OCI-LY3 (cell line): ENCODE measurements at regions not wholly inside any gene's neighbourhood (a gene's known extent, or its start where the extent isn't known, plus 50 kb on each side); places are given as distances from the start of the nearest gene placed in this dataset.

ENCODE experiments used
- H2AFZ ChIP-seq: fragments of 200-600, 300-600 bp; shearing (Covaris generic); 2 replicates; pipeline ENCODE4 v1.6.0; 2014; ENCODE audit warnings: antibody characterized with exemption, low read depth, low read length
- H3K27ac ChIP-seq: fragments of 200-600, 300-600 bp; sonication (generic); 2 replicates; pipeline ENCODE4 v1.5.1; 2014; ENCODE audit warnings: mild to moderate bottlenecking, low read length, moderate library complexity, mixed read lengths
- H3K27me3 ChIP-seq: fragments of 200-600, 300-600 bp; sonication (generic); 2 replicates; pipeline ENCODE4 v1.6.1; 2014; ENCODE audit warnings: low read depth, low read length, mixed read lengths
- H3K36me3 ChIP-seq: fragments of 200-600, 300-600 bp; sonication (generic); replicated peaks from 2 replicates; pipeline ENCODE3; 2014; ENCODE audit warnings: low read depth, low read length, mixed read lengths
- H3K4me1 ChIP-seq: fragments of 300-600, 200-600 bp; sonication (generic); 2 replicates; pipeline ENCODE4 v1.6.1; 2014; ENCODE audit warnings: low read length, mixed read lengths
- H3K4me2 ChIP-seq: fragments of 200-600, 300-600 bp; sonication (generic); 2 replicates; pipeline ENCODE4 v1.6.1; 2014; ENCODE audit warnings: low read length, mixed read lengths
- H3K4me3 ChIP-seq: fragments of 300-600, 200-600 bp; sonication (generic); 2 replicates; pipeline ENCODE4 v1.5.1; 2014; ENCODE audit warnings: antibody characterized with exemption, mild to moderate bottlenecking, low read length, moderate library complexity
- H3K79me2 ChIP-seq: fragments of 300-600, 200-600 bp; shearing (Covaris generic); 2 replicates; pipeline ENCODE4 v1.6.1; 2014; ENCODE audit warnings: mild to moderate bottlenecking, low read length, mixed read lengths
- H3K9ac ChIP-seq: fragments of 300-600, 200-600 bp; shearing (Covaris generic); 2 replicates; pipeline ENCODE4 v1.6.0; 2014; ENCODE audit warnings: mild to moderate bottlenecking, low read length, moderate library complexity
- H3K9me3 ChIP-seq: fragments of 200-600, 300-600 bp; shearing (Covaris generic); 2 replicates; pipeline ENCODE4 v1.6.1; 2014; ENCODE audit warnings: low read length, mixed read lengths; ENCODE audit not compliant: insufficient read depth
- H4K20me1 ChIP-seq: fragments of 200-600, 300-600 bp; sonication (generic); 2 replicates; pipeline ENCODE4 v1.6.1; 2016; ENCODE audit warnings: low read length, mixed read lengths; ENCODE audit not compliant: insufficient read depth
- EZH2phosphoT487 ChIP-seq: fragments of 200-600 bp; shearing (Covaris generic); IDR thresholded peaks from 2 replicates; pipeline ENCODE4 v1.6.1; 2018; ENCODE audit warnings: antibody characterized with exemption, mixed run types, low read depth
- TF ChIP-seq, protein P1 (sequence below): fragments of 200-600, 300-600 bp; sonication (generic); IDR thresholded peaks from 2 replicates; pipeline ENCODE4 v1.5.1; 2014; ENCODE audit warnings: antibody characterized with exemption, low read length, low read depth

DNA sequence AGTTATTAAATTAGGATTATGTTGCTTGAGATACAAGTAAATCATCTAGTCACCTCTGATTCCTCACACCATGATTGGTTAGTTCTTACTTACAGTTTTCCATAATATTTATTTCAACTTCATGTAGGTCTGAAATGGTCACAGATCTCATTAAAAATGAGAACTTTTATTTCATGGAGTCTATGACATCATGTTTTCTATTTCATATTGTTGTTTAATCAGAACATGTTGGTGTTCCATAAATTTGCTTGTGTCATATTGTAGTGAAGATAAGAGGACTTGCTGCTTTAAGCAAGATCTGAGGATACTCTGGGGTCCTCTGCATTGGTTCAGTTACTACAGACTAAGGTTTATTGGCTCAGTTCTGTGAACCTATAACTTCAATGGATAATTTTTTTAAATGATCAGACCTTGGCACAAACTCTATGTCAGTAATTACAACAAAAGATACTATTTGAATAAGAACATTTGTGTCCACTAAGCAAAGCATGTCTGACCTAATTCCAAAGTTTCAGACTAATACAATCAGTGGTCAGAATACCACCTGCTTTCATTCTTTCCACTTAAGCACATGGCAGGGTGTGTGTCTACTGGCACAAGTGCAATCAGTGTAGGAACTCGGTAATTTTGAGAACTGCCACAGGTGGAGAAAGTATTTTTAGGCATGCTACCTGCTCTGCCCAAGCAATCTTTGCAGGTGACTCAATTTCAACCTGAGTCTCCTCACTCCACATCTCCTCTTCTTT lies 68.5 kb downstream of the CCDC71L start:
- TF ChIP-seq, protein P1, sequence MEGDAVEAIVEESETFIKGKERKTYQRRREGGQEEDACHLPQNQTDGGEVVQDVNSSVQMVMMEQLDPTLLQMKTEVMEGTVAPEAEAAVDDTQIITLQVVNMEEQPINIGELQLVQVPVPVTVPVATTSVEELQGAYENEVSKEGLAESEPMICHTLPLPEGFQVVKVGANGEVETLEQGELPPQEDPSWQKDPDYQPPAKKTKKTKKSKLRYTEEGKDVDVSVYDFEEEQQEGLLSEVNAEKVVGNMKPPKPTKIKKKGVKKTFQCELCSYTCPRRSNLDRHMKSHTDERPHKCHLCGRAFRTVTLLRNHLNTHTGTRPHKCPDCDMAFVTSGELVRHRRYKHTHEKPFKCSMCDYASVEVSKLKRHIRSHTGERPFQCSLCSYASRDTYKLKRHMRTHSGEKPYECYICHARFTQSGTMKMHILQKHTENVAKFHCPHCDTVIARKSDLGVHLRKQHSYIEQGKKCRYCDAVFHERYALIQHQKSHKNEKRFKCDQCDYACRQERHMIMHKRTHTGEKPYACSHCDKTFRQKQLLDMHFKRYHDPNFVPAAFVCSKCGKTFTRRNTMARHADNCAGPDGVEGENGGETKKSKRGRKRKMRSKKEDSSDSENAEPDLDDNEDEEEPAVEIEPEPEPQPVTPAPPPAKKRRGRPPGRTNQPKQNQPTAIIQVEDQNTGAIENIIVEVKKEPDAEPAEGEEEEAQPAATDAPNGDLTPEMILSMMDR: no peak
- no peak for TF ChIP-seq EZH2phosphoT487
- 0 out of 2 replicates have a peak, but pooled peaks cover 5% of the 10 kb centered on the region for H3K4me1 ChIP-seq
- no peak overlapping the region for H3K27ac ChIP-seq
- no peaks in the 10 kb centered on the region for H3K9me3 ChIP-seq
- H2AFZ ChIP-seq: no peak overlapping the region
- H3K36me3 ChIP-seq: no peaks in the 10 kb centered on the region
- H3K4me3 ChIP-seq: no peak overlapping the region
- no peaks in the 10 kb centered on the region for H3K27me3 ChIP-seq
- no peak overlapping the region for H3K4me2 ChIP-seq
- no peaks in the 10 kb centered on the region for H3K79me2 ChIP-seq
- no peaks in the 10 kb centered on the region for H4K20me1 ChIP-seq
- no peak overlapping the region for H3K9ac ChIP-seq

DNA sequence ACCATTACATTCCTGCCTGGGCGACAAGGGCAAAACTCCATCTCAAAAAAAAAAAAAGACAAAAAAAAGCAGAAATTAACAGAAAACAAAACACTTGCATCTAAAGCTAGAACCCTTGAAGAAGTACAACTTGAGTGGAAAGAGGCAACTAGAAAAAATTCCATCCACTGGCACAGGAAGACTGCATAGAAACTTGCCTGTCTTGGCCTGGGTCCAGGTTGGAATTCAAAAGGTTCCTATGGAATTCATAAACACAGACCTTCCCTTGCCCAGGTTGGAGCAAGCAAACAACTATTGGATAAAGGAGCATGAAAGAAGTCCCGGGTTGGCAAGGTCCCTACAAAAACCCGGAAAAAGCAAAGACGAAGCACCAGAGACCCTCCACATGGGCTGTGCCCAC lies 69.8 kb downstream of the CCDC71L start:
- Histone ChIP-seq H2AFZ (no peak overlapping the region), H3K79me2 (no peaks in the 10 kb centered on the region), H3K4me1 (no peaks in the 10 kb centered on the region), H3K9ac (no peak overlapping the region), H3K4me3 (no peak overlapping the region), H3K27me3 (no peaks in the 10 kb centered on the region), H4K20me1 (no peaks in the 10 kb centered on the region), H3K4me2 (no peak overlapping the region), H3K27ac (no peak overlapping the region), H3K9me3 (no peaks in the 10 kb centered on the region), H3K36me3 (no peaks in the 10 kb centered on the region)
- TF ChIP-seq, protein P1: no peak
- no peak for TF ChIP-seq EZH2phosphoT487

DNA sequence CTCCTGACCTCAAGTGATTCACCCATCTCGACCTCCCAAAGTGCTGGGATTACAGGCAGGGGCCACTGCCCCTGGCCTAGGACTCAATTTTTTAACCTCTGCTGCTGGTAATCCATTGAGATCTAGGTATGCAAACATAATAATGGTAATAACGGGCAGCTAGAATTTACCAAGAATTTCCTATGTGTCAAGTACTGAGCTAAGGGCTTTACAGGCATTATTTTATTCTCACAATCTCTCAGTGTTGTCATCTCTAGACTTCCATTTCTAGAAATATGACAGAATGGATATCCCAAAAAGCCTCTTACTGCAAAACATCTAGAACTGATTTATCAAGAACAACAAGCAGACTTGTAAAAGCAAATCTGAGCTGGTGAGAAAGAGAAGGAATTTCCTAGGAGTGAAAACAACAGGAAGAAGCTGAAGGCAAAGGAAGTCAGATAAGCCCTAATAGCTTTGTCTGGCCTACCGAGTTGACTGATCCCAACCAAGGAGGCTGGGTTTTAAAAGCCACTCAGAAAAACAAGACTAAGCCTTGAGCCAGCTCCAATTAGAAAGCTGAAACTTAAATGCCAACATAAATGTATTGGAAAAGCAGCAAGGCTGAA lies 70.6 kb downstream of the CCDC71L start:
- Histone ChIP-seq H3K4me3 (no peak overlapping the region), H4K20me1 (no peaks in the 10 kb centered on the region), H3K9ac (no peak overlapping the region), H3K79me2 (no peaks in the 10 kb centered on the region), H3K36me3 (no peaks in the 10 kb centered on the region), H3K9me3 (no peaks in the 10 kb centered on the region), H2AFZ (no peak overlapping the region), H3K27me3 (no peaks in the 10 kb centered on the region), H3K27ac (no peak overlapping the region), H3K4me1 (no peaks in the 10 kb centered on the region), H3K4me2 (no peak overlapping the region)
- no peak for TF ChIP-seq EZH2phosphoT487
- TF ChIP-seq, protein P1: no peak

DNA sequence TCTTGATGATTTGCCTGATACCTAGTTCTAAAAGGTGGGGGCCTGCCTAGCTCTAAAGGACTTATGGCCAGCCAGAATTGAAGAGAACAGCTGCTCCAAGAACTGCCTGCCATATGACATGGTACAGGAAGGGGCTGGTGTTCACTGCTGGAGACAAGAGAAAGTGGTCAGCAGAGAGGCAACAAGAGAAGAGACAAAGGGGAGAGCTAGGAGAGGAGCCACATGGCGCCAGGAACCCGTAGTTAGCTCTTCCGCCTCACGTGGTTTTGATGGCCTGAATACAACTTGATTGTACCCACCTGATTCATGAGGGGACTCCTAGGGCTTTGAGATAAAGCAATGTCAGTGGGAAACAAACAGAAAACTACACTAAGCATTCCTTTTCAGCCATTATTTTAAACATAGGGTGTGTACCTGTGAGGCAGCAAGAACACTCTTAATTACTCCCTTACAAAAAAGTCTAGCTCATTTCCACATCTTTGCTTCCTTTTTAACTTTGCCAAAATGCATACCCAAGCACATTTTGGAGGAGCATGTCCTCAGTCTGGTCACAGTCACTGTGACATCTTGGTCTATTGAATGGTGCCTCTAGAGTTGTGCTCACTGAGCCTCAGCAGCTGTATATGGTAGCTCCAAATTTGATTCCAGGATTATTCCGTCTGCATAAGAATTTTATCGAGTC lies 71.6 kb downstream of the CCDC71L start:
- no peak overlapping the region for H3K27ac ChIP-seq
- no peak overlapping the region for H3K4me3 ChIP-seq
- no peak overlapping the region for H2AFZ ChIP-seq

More for the DNA sequence above, 71.6 kb downstream of the CCDC71L start:
- TF ChIP-seq, protein P1: no peak
- no peak for TF ChIP-seq EZH2phosphoT487
- Histone ChIP-seq H3K4me2 (no peak overlapping the region), H3K27me3 (no peaks in the 10 kb centered on the region), H3K9ac (no peak overlapping the region), H3K9me3 (no peaks in the 10 kb centered on the region), H3K4me1 (no peaks in the 10 kb centered on the region), H3K36me3 (no peaks in the 10 kb centered on the region), H4K20me1 (no peaks in the 10 kb centered on the region), H3K79me2 (no peaks in the 10 kb centered on the region)
